IMR-90 (cell line): ENCODE measurements at regions not wholly inside any gene's neighbourhood (a gene's known extent, or its start where the extent isn't known, plus 50 kb on each side); places are given as distances from the start of the nearest gene placed in this dataset.

ENCODE experiments used
- ATAC-seq: fragments of 200-7000 bp; cut with Tn5 transposase; 2 replicates; pipeline ENCODE4 v1.9.1; 2020; ENCODE audit warnings: low read depth, mild to moderate bottlenecking, moderate library complexity
- BruUV-seq: library from RNA; stranded (reverse); fragments of 400-500 nt; replicated peaks from 2 replicates; lab custom pipeline; 2021; lab: Mats Ljungman, UMichigan
- CTCF ChIA-PET: fragments of 300-600 bp; formaldehyde crosslinking; extraction: SDS; loops from one replicate; lab custom pipeline; 2021; ENCODE audit warnings: antibody characterized with exemption; lab: Yijun Ruan, JAX
- POLR2A ChIA-PET: fragments of 300-600 bp; sonication (Branson Sonifier 250); formaldehyde crosslinking; loops from one replicate; lab custom pipeline; 2022; ENCODE audit warnings: antibody characterized with exemption; ENCODE audit not compliant: unreplicated experiment; lab: Charles Lee
- DNase-seq: peaks from one replicate; pipeline ENCODE4 v3.0.0; 2013
- H2AFZ ChIP-seq: replicated peaks from 2 replicates; pipeline ENCODE3; 2013; ENCODE audit warnings: low read length, mild to moderate bottlenecking; ENCODE audit not compliant: poor library complexity
- H2AK5ac ChIP-seq: 2 replicates; pipeline ENCODE4 v1.6.1; 2013; ENCODE audit warnings: low read depth, low read length, inconsistent platforms
- H2AK9ac ChIP-seq: replicated peaks from 2 replicates; pipeline ENCODE3; 2013; ENCODE audit warnings: mild to moderate bottlenecking, low read depth, low read length, moderate library complexity; ENCODE audit not compliant: poor library complexity
- H2BK120ac ChIP-seq: 2 replicates; pipeline ENCODE4 v1.6.1; 2013; ENCODE audit warnings: low read depth, low read length, inconsistent platforms
- H2BK15ac ChIP-seq: 3 replicates; pipeline ENCODE4 v1.6.1; 2013; ENCODE audit warnings: low read depth, low read length, inconsistent platforms
- H2BK20ac ChIP-seq: 2 replicates; pipeline ENCODE4 v1.6.1; 2013; ENCODE audit warnings: low read depth, mild to moderate bottlenecking, inconsistent platforms, low read length, moderate library complexity
- H2BK5ac ChIP-seq: 2 replicates; pipeline ENCODE4 v1.6.1; 2013; ENCODE audit warnings: mild to moderate bottlenecking, low read depth, low read length, inconsistent platforms; ENCODE audit not compliant: poor library complexity, severe bottlenecking
- H3K14ac ChIP-seq: replicated peaks from 2 replicates; pipeline ENCODE4 v1.6.1; 2013; ENCODE audit warnings: low read depth, low read length, inconsistent platforms
- H3K18ac ChIP-seq: 2 replicates; pipeline ENCODE4 v1.6.1; 2013; ENCODE audit warnings: low read depth, low read length, control low read depth
- H3K23ac ChIP-seq: 2 replicates; pipeline ENCODE4 v1.6.1; 2013; ENCODE audit warnings: low read depth, low read length, inconsistent platforms
- H3K27ac ChIP-seq: 2 replicates; pipeline ENCODE4 v1.5.1; 2013; ENCODE audit warnings: mild to moderate bottlenecking, control low read depth, low read length; ENCODE audit not compliant: insufficient read depth
- H3K27me3 ChIP-seq: 2 replicates; pipeline ENCODE4 v1.6.1; 2013; ENCODE audit warnings: low read length; ENCODE audit not compliant: control insufficient read depth, insufficient read depth
- H3K36me3 ChIP-seq: 2 replicates; pipeline ENCODE4 v1.6.1; 2013; ENCODE audit warnings: low read length, mixed read lengths; ENCODE audit not compliant: control insufficient read depth, insufficient read depth
- H3K4ac ChIP-seq: 2 replicates; pipeline ENCODE4 v1.6.1; 2013; ENCODE audit warnings: low read depth, low read length, inconsistent platforms
- H3K4me1 ChIP-seq: 2 replicates; pipeline ENCODE4 v1.6.1; 2013; ENCODE audit warnings: low read length, mixed read lengths; ENCODE audit not compliant: control insufficient read depth, insufficient read depth
- H3K4me2 ChIP-seq: 2 replicates; pipeline ENCODE4 v1.6.1; 2013; ENCODE audit warnings: low read depth, mild to moderate bottlenecking, control low read depth, low read length, moderate library complexity
- H3K4me3 ChIP-seq: 2 replicates; pipeline ENCODE4 v1.5.1; 2013; ENCODE audit warnings: low read depth, mild to moderate bottlenecking, control low read depth, low read length, moderate library complexity; ENCODE audit not compliant: insufficient read depth
- H3K56ac ChIP-seq: 2 replicates; pipeline ENCODE4 v1.6.1; 2013; ENCODE audit warnings: low read length, inconsistent platforms; ENCODE audit not compliant: insufficient read depth; ENCODE audit errors: extremely low read depth
- H3K79me1 ChIP-seq, 2 experiments: 2 replicates each; pipeline ENCODE4 v1.6.1; 2013; ENCODE audit warnings: low read length in 2 of 2, inconsistent platforms in 1 of 2, low read depth in 1 of 2
- H3K9ac ChIP-seq: 2 replicates; pipeline ENCODE4 v1.6.1; 2013; ENCODE audit warnings: low read depth, low read length, control low read depth
- H3K9me1 ChIP-seq: 2 replicates; pipeline ENCODE4 v1.6.1; 2013; ENCODE audit warnings: low read length, inconsistent platforms; ENCODE audit not compliant: insufficient read depth
- H3K9me3 ChIP-seq: 2 replicates; pipeline ENCODE4 v1.6.1; 2013; ENCODE audit warnings: low read length; ENCODE audit not compliant: control insufficient read depth, insufficient read depth
- H4K20me1 ChIP-seq: 2 replicates; pipeline ENCODE4 v1.6.1; 2013; ENCODE audit warnings: low read length, inconsistent platforms; ENCODE audit not compliant: insufficient read depth
- H4K5ac ChIP-seq: 2 replicates; pipeline ENCODE4 v1.6.1; 2013; ENCODE audit warnings: mild to moderate bottlenecking, low read depth, low read length, control low read depth
- H4K8ac ChIP-seq, 2 experiments: 2 replicates each; pipeline ENCODE4 v1.6.1; 2013; ENCODE audit warnings: low read depth in 2 of 2, low read length in 2 of 2, control low read depth in 1 of 2, inconsistent platforms in 1 of 2
- H4K91ac ChIP-seq: 2 replicates; pipeline ENCODE4 v1.6.1; 2013; ENCODE audit warnings: low read depth, low read length, inconsistent platforms; ENCODE audit not compliant: insufficient read depth
- MAFK ChIP-seq: IDR thresholded peaks from 2 replicates; pipeline ENCODE4 v1.6.1; 2012; ENCODE audit warnings: low read depth, low read length, improper control_type of control experiment
- RFX5 ChIP-seq: IDR thresholded peaks from 2 replicates; pipeline ENCODE4 v1.8.0; 2012; ENCODE audit warnings: low read depth, mild to moderate bottlenecking, low read length, moderate library complexity
- WGBS, 2 experiments: methylation state at CpG; one replicate each; pipeline versions ENCODE4 v1.1.5 to v1.1.7; 2013; ENCODE audit warnings: missing lambda C conversion rate in 2 of 2; ENCODE audit not compliant: insufficient read length in 1 of 2; ENCODE audit errors: extremely low coverage in 2 of 2; 5-methylcytosine and 5-hydroxymethylcytosine counted together
- dilution Hi-C: fragments of 300-500 bp; cut with HindIII; formaldehyde crosslinking; loops from one replicate; pipeline ENCODE4 v1.14.3; 2018; ENCODE audit warnings: low sequenced_read_pairs; ENCODE audit not compliant: unreplicated experiment
- in situ Hi-C: fragments of 300-500 bp; cut with MboI; formaldehyde crosslinking; loops from 3 replicates; pipeline ENCODE4 v1.14.3; 2019; ENCODE audit warnings: low sequenced_read_pairs, inconsistent platforms, mixed read lengths
- intact Hi-C: fragments of 100-400 bp; cut with micrococcal nuclease; formaldehyde crosslinking; loops from 2 replicates; pipeline ENCODE4 v1.10.0; 2022

GRCh38 chr13:67614579-67614978 is 384.4 kb upstream of the PCDH9 start:
- CTCF ChIA-PET: no interaction called here
- Histone ChIP-seq H3K4ac (no peak overlapping the region), H3K27ac (no peak overlapping the region), H3K9me1 (no peaks in the 10 kb centered on the region), H3K4me2 (no peak overlapping the region), H3K18ac (no peak overlapping the region), H2AK5ac (no peak overlapping the region), H4K8ac (no peak overlapping the region), H3K9ac (no peak overlapping the region), H2AFZ (no peak overlapping the region), H2BK5ac (no peak overlapping the region), H2BK20ac (no peak overlapping the region), H3K9me3 (no peaks in the 10 kb centered on the region), H3K14ac (no peak overlapping the region), H2BK15ac (no peak overlapping the region), H3K23ac (no peak overlapping the region), H3K79me1 (no peaks in the 10 kb centered on the region), H3K4me3 (no peak overlapping the region), H2BK120ac (no peak overlapping the region), H3K27me3 (no peaks in the 10 kb centered on the region), H3K36me3 (no peaks in the 10 kb centered on the region), H2AK9ac (no peak overlapping the region), H3K56ac (no peak overlapping the region), H4K20me1 (no peaks in the 10 kb centered on the region), H4K91ac (no peak overlapping the region), H4K5ac (no peak overlapping the region), H3K4me1 (no peaks in the 10 kb centered on the region; the same call in 1 of the 2 replicates)
- WGBS, 2 experiments: no CpG with 5 or more reads among the region's 1 CpG
- dilution Hi-C loops: no loop called here
- in situ Hi-C loops: no loop called here
- ATAC-seq (no peak), DNase-seq (no peak)
- TF ChIP-seq RFX5 (no peak), MAFK (peak; percentile 84)
- intact Hi-C loops: no loop called here
- BruUV-seq: no TSS peak
- POLR2A ChIA-PET: no interaction called here
